ENCODE measurements at regions not wholly inside any gene's neighbourhood (a gene's known extent, or its start where the extent isn't known, plus 50 kb on each side); places are given as distances from the start of the nearest gene placed in this dataset.

DNA sequence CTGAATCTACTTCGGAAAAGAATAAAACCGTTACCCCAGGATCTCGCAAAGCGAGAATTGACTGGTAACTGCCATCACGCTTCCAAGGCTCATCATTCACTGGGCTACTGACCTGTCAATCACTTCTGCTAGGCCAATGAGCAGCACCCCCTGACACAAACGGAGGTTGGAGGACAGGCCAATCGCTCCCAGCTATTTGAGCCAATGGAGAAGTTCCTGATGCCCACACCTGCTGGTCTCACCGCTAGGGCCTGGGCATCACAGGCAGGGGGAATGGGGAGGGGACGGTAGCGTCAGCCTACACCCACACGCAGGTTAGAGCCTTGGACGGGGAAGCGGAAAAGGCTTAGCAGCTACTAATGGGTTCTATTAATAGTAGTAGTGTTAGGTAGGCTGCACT, 56.7 kb upstream of the CHST1 start:
- no peaks in the 10 kb centered on the region for H3K4me1 ChIP-seq (ENCODE audit: insufficient read depth, low read length)
- no peak overlapping the region for H3K4me3 ChIP-seq (replicated peaks in 1 of 3; ENCODE audit: insufficient read depth in 1 of 3, low read depth in 2 of 3, low read length in 3 of 3)
- in situ Hi-C loops (cut with HindIII; ENCODE audit: extremely low pct_ligation_motif_present, low pct_unique_long_range_greater_than_20kb) (no loop called here), intact Hi-C loops (cut with micrococcal nuclease; ENCODE audit: unreplicated experiment) (no loop called here)
- WGBS (ENCODE audit: low lambda C conversion rate) = 32% methylated on average over 10 of the region's 13 CpGs
- DNase-seq (ENCODE audit: low spot score) (no peak), FAIRE-seq (no peak), ATAC-seq (no peak)
- ChIA-PET CTCF (ENCODE audit: low intra/inter-chr PET ratio, low total read pairs) (no interaction called here), POLR2A (no interaction called here)
- TF ChIP-seq FLYWCH1 (CRISPR knock-in tag; IDR thresholded peaks at IDR 0.05) (no peak), ZNF670 (CRISPR knock-in tag; IDR thresholded peaks at IDR 0.05; ENCODE audit: borderline replicate concordance) (no peak)
- no peak overlapping the region for H2AFZ ChIP-seq (ENCODE audit: low read length)
- H4K20me1 ChIP-seq (ENCODE audit: insufficient read depth, low read length) = no peaks in the 10 kb centered on the region
- no peaks in the 10 kb centered on the region for H3K36me3 ChIP-seq (replicated peaks in 1 of 2; ENCODE audit: control insufficient read depth in 1 of 2, insufficient read depth in 2 of 2, low read length in 2 of 2)
- H3K27me3 ChIP-seq (ENCODE audit: control insufficient read depth in 1 of 2, insufficient read depth in 2 of 2, low read length in 2 of 2) = peaks cover 0 to 30% of the 10 kb centered on the region in 2 experiments; a peak in 2 of 5 replicates
- no peak overlapping the region for H3K9ac ChIP-seq (ENCODE audit: insufficient read depth, low read depth, low read length)
- H3K79me2 ChIP-seq (ENCODE audit: insufficient read depth, low read length) = no peaks in the 10 kb centered on the region
- H3K27ac ChIP-seq (ENCODE audit: extremely low read length, insufficient read depth, low read length) = no peak overlapping the region
- no peaks in the 10 kb centered on the region for H3K9me3 ChIP-seq (ENCODE audit: low read length)
- BruUV-seq (replicated peaks) = no TSS peak
- no peak overlapping the region for H3K4me2 ChIP-seq (ENCODE audit: low read depth, low read length)

DNA sequence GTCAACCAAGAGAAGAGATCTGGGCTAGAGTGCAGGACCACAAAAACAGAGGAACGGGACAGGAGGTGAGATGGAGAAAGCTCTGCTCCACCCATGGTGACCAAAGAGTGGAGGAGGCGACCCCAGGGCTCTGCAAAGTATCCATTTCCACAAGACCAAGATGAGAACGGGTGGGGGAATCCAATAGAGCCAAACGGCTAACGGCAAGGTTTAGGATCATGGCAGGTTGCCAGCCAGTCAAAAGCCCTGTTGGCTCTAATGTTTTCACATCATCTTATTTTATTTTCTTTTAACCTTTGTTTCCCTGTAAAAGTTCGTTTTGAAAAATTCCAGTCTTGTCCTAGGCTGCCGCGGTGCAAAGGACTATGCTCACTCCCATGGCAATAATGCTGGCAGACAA, 52.1 kb upstream of the CHST1 start:
- no peaks in the 10 kb centered on the region for H4K20me1 ChIP-seq (ENCODE audit: insufficient read depth, low read length)
- H3K9ac ChIP-seq (ENCODE audit: insufficient read depth, low read depth, low read length) = no peak overlapping the region
- POLR2A ChIA-PET = no interaction called here
- no peaks in the 10 kb centered on the region for H3K9me3 ChIP-seq (ENCODE audit: low read length)
- H3K79me2 ChIP-seq (ENCODE audit: insufficient read depth, low read length) = no peaks in the 10 kb centered on the region
- no peak overlapping the region for H2AFZ ChIP-seq (ENCODE audit: low read length)
- no peaks in the 10 kb centered on the region for H3K36me3 ChIP-seq (replicated peaks in 1 of 2; ENCODE audit: control insufficient read depth in 1 of 2, insufficient read depth in 2 of 2, low read length in 2 of 2)
- no peak overlapping the region for H3K4me2 ChIP-seq (ENCODE audit: low read depth, low read length)
- no peak overlapping the region for H3K4me3 ChIP-seq (replicated peaks in 1 of 3; ENCODE audit: insufficient read depth in 1 of 3, low read depth in 2 of 3, low read length in 3 of 3)
- BruUV-seq (replicated peaks) = no TSS peak
- no peak for FAIRE-seq
- no peaks in the 10 kb centered on the region for H3K4me1 ChIP-seq (ENCODE audit: insufficient read depth, low read length)
- CTCF ChIA-PET (ENCODE audit: low intra/inter-chr PET ratio, low total read pairs) = no interaction called here
- no peak for ATAC-seq
- H3K27me3 ChIP-seq (ENCODE audit: control insufficient read depth in 1 of 2, insufficient read depth in 2 of 2, low read length in 2 of 2) = peaks cover 1 to 29% of the 10 kb centered on the region in 2 experiments; a peak in 3 of 5 replicates
- no peak for DNase-seq (ENCODE audit: low spot score)
- in situ Hi-C loops (cut with HindIII; ENCODE audit: extremely low pct_ligation_motif_present, low pct_unique_long_range_greater_than_20kb) (no loop called here), intact Hi-C loops (cut with micrococcal nuclease; ENCODE audit: unreplicated experiment) (no loop called here)
- no peak overlapping the region for H3K27ac ChIP-seq (ENCODE audit: extremely low read length, insufficient read depth, low read length)
- 23% methylated on average over 8 of the region's 8 CpGs for WGBS (ENCODE audit: low lambda C conversion rate)
- TF ChIP-seq, protein P1, sequence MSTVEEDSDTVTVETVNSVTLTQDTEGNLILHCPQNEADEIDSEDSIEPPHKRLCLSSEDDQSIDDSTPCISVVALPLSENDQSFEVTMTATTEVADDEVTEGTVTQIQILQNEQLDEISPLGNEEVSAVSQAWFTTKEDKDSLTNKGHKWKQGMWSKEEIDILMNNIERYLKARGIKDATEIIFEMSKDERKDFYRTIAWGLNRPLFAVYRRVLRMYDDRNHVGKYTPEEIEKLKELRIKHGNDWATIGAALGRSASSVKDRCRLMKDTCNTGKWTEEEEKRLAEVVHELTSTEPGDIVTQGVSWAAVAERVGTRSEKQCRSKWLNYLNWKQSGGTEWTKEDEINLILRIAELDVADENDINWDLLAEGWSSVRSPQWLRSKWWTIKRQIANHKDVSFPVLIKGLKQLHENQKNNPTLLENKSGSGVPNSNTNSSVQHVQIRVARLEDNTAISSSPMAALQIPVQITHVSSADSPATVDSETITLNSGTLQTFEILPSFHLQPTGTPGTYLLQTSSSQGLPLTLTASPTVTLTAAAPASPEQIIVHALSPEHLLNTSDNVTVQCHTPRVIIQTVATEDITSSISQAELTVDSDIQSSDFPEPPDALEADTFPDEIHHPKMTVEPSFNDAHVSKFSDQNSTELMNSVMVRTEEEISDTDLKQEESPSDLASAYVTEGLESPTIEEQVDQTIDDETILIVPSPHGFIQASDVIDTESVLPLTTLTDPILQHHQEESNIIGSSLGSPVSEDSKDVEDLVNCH (CRISPR knock-in tag; IDR thresholded peaks at IDR 0.05) = no peak
- TF ChIP-seq PPARG (CRISPR knock-in tag; conservative IDR thresholded peaks at IDR 0.05) (no peak), EHMT2 (IDR thresholded peaks at IDR 0.05; ENCODE audit: borderline replicate concordance, low read depth, low read length) (no peak), EZH2 (conservative IDR thresholded peaks at IDR 0.05; ENCODE audit: low read depth, low read length) (no peak), GABPA (IDR thresholded peaks at IDR 0.05; ENCODE audit: low read depth, low read length) (no peak), GABPA (CRISPR knock-in tag; IDR thresholded peaks at IDR 0.05; ENCODE audit: low read depth) (no peak), ZNF629 (CRISPR knock-in tag; conservative IDR thresholded peaks at IDR 0.05) (no peak), RFXAP (CRISPR knock-in tag; IDR thresholded peaks at IDR 0.05; ENCODE audit: borderline replicate concordance) (no peak), ZNF550 (CRISPR knock-in tag; IDR thresholded peaks at IDR 0.05; ENCODE audit: borderline replicate concordance) (no peak), NCOA5 (CRISPR knock-in tag; IDR thresholded peaks at IDR 0.05) (no peak), HOXA9 (CRISPR knock-in tag; IDR thresholded peaks at IDR 0.05; ENCODE audit: borderline replicate concordance) (no peak)
- TF ChIP-seq, protein P2, sequence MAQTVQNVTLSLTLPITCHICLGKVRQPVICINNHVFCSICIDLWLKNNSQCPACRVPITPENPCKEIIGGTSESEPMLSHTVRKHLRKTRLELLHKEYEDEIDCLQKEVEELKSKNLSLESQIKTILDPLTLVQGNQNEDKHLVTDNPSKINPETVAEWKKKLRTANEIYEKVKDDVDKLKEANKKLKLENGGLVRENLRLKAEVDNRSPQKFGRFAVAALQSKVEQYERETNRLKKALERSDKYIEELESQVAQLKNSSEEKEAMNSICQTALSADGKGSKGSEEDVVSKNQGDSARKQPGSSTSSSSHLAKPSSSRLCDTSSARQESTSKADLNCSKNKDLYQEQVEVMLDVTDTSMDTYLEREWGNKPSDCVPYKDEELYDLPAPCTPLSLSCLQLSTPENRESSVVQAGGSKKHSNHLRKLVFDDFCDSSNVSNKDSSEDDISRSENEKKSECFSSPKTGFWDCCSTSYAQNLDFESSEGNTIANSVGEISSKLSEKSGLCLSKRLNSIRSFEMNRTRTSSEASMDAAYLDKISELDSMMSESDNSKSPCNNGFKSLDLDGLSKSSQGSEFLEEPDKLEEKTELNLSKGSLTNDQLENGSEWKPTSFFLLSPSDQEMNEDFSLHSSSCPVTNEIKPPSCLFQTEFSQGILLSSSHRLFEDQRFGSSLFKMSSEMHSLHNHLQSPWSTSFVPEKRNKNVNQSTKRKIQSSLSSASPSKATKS (CRISPR knock-in tag; IDR thresholded peaks at IDR 0.05) = no peak
- TF ChIP-seq, protein P3, sequence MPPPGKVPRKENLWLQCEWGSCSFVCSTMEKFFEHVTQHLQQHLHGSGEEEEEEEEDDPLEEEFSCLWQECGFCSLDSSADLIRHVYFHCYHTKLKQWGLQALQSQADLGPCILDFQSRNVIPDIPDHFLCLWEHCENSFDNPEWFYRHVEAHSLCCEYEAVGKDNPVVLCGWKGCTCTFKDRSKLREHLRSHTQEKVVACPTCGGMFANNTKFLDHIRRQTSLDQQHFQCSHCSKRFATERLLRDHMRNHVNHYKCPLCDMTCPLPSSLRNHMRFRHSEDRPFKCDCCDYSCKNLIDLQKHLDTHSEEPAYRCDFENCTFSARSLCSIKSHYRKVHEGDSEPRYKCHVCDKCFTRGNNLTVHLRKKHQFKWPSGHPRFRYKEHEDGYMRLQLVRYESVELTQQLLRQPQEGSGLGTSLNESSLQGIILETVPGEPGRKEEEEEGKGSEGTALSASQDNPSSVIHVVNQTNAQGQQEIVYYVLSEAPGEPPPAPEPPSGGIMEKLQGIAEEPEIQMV (CRISPR knock-in tag; IDR thresholded peaks at IDR 0.05; ENCODE audit: low read depth) = no peak
